ENCODE measurements at regions not wholly inside any gene's neighbourhood (a gene's known extent, or its start where the extent isn't known, plus 50 kb on each side); places are given as distances from the start of the nearest gene placed in this dataset.

- H3K18ac ChIP-seq (ENCODE audit: insufficient read length, low read depth, low read length) = no peak overlapping the region
- no peak overlapping the region for H2BK15ac ChIP-seq (ENCODE audit: low read depth, low read length)
- no peak overlapping the region for H3K4me2 ChIP-seq (ENCODE audit: insufficient read depth, insufficient read length, low read length)
- H3K4me1 ChIP-seq (ENCODE audit: insufficient read depth, low read length) = no peaks in the 10 kb centered on the region
- Mint-ChIP-seq H3K9me3 (no peaks in the 10 kb centered on the region; a peak in 1 of 5 replicates), H3K4me3 (no peak overlapping the region), H3K27me3 (ENCODE audit: low read depth) (no peaks in the 10 kb centered on the region; the same call in 1 of the 2 replicates), H3K36me3 (ENCODE audit: insufficient read depth in 1 of 3, low read depth in 3 of 3) (no peaks in the 10 kb centered on the region), H3K27ac (no peak overlapping the region), H3K4me1 (peaks cover 2 to 4% of the 10 kb centered on the region in 2 experiments; a peak in 2 of 4 replicates)
- H2AFZ ChIP-seq (ENCODE audit: low read length) = no peak overlapping the region
- H3K9me3 ChIP-seq (ENCODE audit: control insufficient read depth, low read depth, low read length) = no peaks in the 10 kb centered on the region
- H2BK20ac ChIP-seq (ENCODE audit: low read depth, low read length, poor library complexity, severe bottlenecking) = no peak overlapping the region
- no peak overlapping the region for H3K9ac ChIP-seq (ENCODE audit: extremely low read depth, insufficient read length, low read length)
- H4K8ac ChIP-seq (replicated peaks; ENCODE audit: insufficient read length, low read depth, low read length) = no peak overlapping the region
- no CpG with 5 or more reads among the region's 2 CpGs for WGBS (ENCODE audit: extremely low coverage, insufficient read length, low lambda C conversion rate)
- no peak for DNase-seq
- H2BK12ac ChIP-seq (ENCODE audit: insufficient read length, low read depth, low read length) = no peak overlapping the region
- TF ChIP-seq CTCF (conservative IDR thresholded peaks at IDR 0.05) = no peak
- H4K91ac ChIP-seq (ENCODE audit: insufficient read length, low read depth, low read length) = no peak overlapping the region
- H3K27ac ChIP-seq (ENCODE audit: insufficient read length, low read depth, low read length) = no peak overlapping the region
- H4K20me1 ChIP-seq (ENCODE audit: control insufficient read depth, insufficient read depth, insufficient read length) = no peaks in the 10 kb centered on the region
- H2AK5ac ChIP-seq (ENCODE audit: insufficient read length, low read length) = no peak overlapping the region
- H3K23ac ChIP-seq (ENCODE audit: insufficient read length, low read depth, low read length) = no peak overlapping the region
- H3K79me2 ChIP-seq (ENCODE audit: insufficient read depth, low read length) = no peaks in the 10 kb centered on the region
- H3K56ac ChIP-seq (ENCODE audit: insufficient read length, low read depth, low read length) = no peak overlapping the region
- H2BK5ac ChIP-seq (ENCODE audit: insufficient read length, low read length) = no peak overlapping the region
- H2BK120ac ChIP-seq (ENCODE audit: low read depth, low read length, poor library complexity, severe bottlenecking) = no peak overlapping the region
- no peak overlapping the region for H4K5ac ChIP-seq (ENCODE audit: insufficient read length, low read depth, low read length)
- no peak overlapping the region for H3K4ac ChIP-seq (ENCODE audit: low read depth, low read length)
- no peak overlapping the region for H3K14ac ChIP-seq (ENCODE audit: insufficient read depth, low read length)
- no peaks in the 10 kb centered on the region for H3K79me1 ChIP-seq (ENCODE audit: insufficient read depth, low read depth, low read length, poor library complexity, severe bottlenecking)
- H3T11ph ChIP-seq (ENCODE audit: low read length) = no peak overlapping the region
- H3K23me2 ChIP-seq (ENCODE audit: insufficient read length, low read depth, low read length, poor library complexity, severe bottlenecking) = no peaks in the 10 kb centered on the region
- H3K27me3 ChIP-seq (ENCODE audit: insufficient read depth, low read length) = no peaks in the 10 kb centered on the region
These were observed 129.6 kb downstream of the ZNF648 start for GRCh38 chr1:181931873-181932272.
